DMS153 (cell line): ENCODE measurements at regions not wholly inside any gene's neighbourhood (a gene's known extent, or its start where the extent isn't known, plus 50 kb on each side); places are given as distances from the start of the nearest gene placed in this dataset.

ENCODE experiments used
- DNase-seq: peaks from one replicate; lab custom pipeline; 2025; lab: John Stamatoyannopoulos, UW

- DNase-seq, result no peak
Observed at GRCh38 chr3:162329514-162329913, 832.9 kb downstream of the OTOL1 start.

- DNase-seq, result no peak
Observed at GRCh38 chr3:162332344-162332743, 835.7 kb downstream of the OTOL1 start.

GRCh38 chr3:162334537-162334936, 837.9 kb downstream of the OTOL1 start:
- DNase-seq, result no peak

GRCh38 chr3:162337630-162338029, 841.0 kb downstream of the OTOL1 start:
- DNase-seq, result no peak

GRCh38 chr3:162338514-162338913, 841.9 kb downstream of the OTOL1 start:
- no peak for DNase-seq

- no peak for DNase-seq
Observed at GRCh38 chr3:162348912-162349311, 852.3 kb downstream of the OTOL1 start.

GRCh38 chr3:162353414-162353813, 856.8 kb downstream of the OTOL1 start:
- DNase-seq, result no peak

- no peak for DNase-seq
Observed at GRCh38 chr3:162354356-162354755, 857.7 kb downstream of the OTOL1 start.

GRCh38 chr3:162365066-162365719, 868.6 kb downstream of the OTOL1 start:
- no peak for DNase-seq

GRCh38 chr3:162366166-162366766, 869.7 kb downstream of the OTOL1 start:
- no peak for DNase-seq

GRCh38 chr3:162367429-162368260, 871.0 kb downstream of the OTOL1 start:
- peak; percentile 2 for DNase-seq

GRCh38 chr3:162368417-162368816, 871.8 kb downstream of the OTOL1 start:
- no peak for DNase-seq

- DNase-seq, result no peak
Observed at GRCh38 chr3:162369306-162369705, 872.7 kb downstream of the OTOL1 start.

- no peak for DNase-seq
Observed at GRCh38 chr3:162370141-162370540, 873.5 kb downstream of the OTOL1 start.

GRCh38 chr3:162376761-162377160, 880.2 kb downstream of the OTOL1 start:
- no peak for DNase-seq

- no peak for DNase-seq
Observed at GRCh38 chr3:162377608-162378007, 881.0 kb downstream of the OTOL1 start.

- no peak for DNase-seq
Observed at GRCh38 chr3:162385387-162385786, 888.8 kb downstream of the OTOL1 start.

- no peak for DNase-seq
Observed at GRCh38 chr3:162390891-162391290, 894.3 kb downstream of the OTOL1 start.

GRCh38 chr3:162391301-162391700, 894.7 kb downstream of the OTOL1 start:
- DNase-seq, result no peak

GRCh38 chr3:162395496-162395895, 898.9 kb downstream of the OTOL1 start:
- DNase-seq, result no peak

- DNase-seq, result no peak
Observed at GRCh38 chr3:162398554-162398953, 901.9 kb downstream of the OTOL1 start.

- no peak for DNase-seq
Observed at GRCh38 chr3:162400697-162401096, 904.1 kb downstream of the OTOL1 start.

GRCh38 chr3:162411556-162411955, 914.9 kb downstream of the OTOL1 start:
- peak; percentile 2 for DNase-seq
